EH (cell line): ENCODE measurements at regions not wholly inside any gene's neighbourhood (a gene's known extent, or its start where the extent isn't known, plus 50 kb on each side); places are given as distances from the start of the nearest gene placed in this dataset.

Source experiments
- DNase-seq: peaks from one replicate; pipeline ENCODE4 v3.0.0-alpha.2; 2015; ENCODE audit warnings: low read depth

GRCh38 chr3:70558956-70559355 is 246.5 kb upstream of the MDFIC2 start:
- no peak for DNase-seq

- DNase-seq, result no peak
Observed at GRCh38 chr3:70557976-70558375, 245.5 kb upstream of the MDFIC2 start.

DNA sequence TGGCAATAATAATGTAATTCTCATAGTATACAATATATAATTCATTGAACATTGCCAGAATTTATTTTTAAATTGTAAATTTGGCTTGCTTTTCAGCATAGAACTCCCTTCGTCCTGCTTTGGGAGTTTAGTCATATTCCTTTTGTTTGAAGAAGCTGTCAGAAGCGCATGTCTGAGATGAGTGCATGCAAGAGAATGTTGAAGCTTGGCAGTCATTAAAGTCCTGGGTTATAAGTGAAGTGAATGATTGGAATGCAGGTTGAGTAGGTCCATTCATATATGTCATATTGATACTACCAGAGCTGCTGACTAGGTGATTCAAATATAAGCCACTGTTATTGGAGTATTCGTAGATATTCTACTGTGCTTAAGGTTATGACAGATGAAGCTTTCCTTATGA is 243.6 kb upstream of the MDFIC2 start:
- DNase-seq, result peak; percentile 14

- peak; percentile 35 for DNase-seq
Observed at GRCh38 chr3:70554170-70554569, 241.7 kb upstream of the MDFIC2 start.

GRCh38 chr3:70550723-70551319 is 238.4 kb upstream of the MDFIC2 start:
- DNase-seq, result peak; percentile 66

GRCh38 chr3:70546679-70547078 is 234.2 kb upstream of the MDFIC2 start:
- DNase-seq, result no peak

GRCh38 chr3:70543493-70543892 is 231.1 kb upstream of the MDFIC2 start:
- DNase-seq, result no peak

DNA sequence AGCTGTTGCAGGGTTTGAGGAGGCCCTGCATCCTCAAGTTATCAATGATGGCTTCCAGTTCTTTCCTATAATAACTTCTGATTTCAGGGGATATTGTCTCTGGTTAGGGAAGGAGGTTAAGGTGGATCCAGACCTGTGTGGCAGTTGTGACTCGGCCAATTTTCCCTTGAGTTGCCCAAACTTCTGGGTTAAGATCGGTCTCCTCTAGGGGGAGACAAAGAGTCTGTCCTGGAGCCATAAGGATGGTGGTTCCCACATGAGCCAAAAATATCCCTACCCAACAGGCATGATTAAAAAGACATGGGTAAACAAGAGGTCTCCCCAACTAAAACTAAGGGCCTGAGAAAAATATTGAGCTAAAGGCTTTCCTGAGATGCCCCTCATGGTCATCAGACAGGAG is 227.5 kb upstream of the MDFIC2 start:
- no peak for DNase-seq

GRCh38 chr3:70532806-70533205 is 220.4 kb upstream of the MDFIC2 start:
- no peak for DNase-seq

GRCh38 chr3:70531838-70532489 is 219.5 kb upstream of the MDFIC2 start:
- DNase-seq, result no peak

DNA sequence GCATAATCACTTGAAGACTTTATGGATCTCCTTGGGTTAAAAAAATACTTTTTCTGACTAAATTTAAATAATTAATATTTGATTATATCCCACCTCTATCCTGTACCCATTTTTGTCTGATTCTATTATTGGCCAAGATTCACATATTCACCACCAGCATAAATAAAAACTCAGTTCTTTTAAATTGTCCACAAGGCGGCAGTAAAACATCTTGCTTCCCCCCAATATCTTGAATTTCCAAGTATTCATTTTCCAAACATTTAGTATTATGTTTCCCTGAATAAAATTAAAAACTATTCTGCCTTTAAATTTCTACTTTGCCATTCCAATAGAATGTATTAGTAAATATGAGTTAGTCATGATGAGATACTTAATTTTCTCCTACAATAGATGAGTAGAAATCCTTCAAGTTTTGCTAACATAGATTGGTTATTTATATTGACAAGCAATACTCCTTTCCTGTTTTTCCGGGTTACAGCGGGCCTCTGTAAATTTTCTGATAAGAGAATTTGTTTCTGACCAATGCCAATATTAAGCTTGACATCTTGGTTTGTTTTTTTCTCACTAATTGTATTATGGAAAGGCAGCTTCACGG is 218.7 kb upstream of the MDFIC2 start:
- DNase-seq, result peak; percentile 45

DNA sequence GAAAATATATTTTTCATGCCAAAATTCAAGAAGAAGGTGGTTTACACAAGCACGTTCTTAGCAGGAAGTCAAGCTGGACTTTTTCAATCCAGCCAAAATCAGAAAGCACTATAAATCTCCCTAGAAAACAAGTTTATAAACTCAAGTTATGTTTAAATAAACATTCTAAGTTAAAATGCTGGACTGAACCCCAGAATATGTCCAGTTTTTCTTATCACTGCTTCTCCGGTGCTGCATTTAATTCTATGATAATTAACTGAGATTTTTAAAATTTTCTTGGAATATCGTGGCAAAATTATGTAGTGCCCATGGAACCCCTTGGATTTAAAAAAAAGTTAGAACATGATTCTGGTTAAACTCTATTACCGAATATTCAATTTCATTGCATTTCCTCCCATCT is 218.2 kb upstream of the MDFIC2 start:
- no peak for DNase-seq

DNA sequence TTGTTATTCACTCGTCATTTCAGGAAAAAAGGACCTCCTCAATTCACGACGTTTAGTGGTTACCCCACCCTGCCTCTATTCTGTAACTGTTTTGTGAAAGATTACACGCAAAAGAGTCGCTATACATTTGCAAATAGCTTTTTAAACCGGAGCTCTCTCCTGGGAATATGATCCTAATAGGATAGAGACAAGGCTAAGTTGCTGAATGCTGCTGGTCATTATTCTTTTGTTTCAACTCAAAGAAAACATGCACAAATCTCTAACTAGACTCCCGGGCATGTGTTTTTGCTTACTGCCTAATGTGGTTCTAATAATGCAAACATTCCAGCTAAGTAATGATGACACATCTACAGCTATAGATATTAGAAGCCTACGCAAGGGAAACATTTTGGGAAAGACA is 214.6 kb upstream of the MDFIC2 start:
- DNase-seq, result peak; percentile 33

DNA sequence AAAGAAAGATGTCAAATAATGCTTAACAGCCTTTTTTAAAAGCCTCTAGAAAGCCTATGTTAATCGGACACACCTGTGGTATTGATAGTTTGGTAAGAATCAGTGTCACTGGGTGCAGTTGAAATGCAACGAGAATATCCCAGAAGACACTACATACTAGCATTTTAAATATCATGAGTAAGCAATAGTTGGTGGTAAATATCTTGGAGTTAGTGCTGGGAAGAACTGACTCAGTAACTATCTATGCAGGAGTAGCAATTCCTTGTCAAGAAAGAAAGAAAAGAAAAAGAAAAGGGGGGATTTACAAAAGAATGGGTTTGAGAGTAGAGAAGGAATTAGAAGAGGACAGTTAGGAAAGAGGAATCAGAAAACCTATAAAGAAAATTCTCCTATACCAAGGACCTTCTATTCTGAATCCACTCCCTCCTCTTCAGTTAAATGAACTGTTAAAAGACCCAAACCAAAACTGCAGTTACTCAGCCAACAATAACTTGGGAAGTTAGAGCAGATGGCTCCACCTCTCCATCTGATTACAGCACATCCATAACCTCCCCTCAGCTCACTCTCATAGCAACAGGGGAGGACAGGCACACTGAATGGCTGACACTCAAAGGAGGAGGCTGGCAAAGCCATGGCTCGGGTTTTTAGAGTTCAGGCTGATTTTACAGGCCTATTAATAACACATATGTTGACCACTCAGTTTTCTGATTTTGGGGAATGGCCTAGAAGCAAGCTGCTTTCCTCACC is 207.6 kb upstream of the MDFIC2 start:
- DNase-seq, result peak; percentile 1

DNA sequence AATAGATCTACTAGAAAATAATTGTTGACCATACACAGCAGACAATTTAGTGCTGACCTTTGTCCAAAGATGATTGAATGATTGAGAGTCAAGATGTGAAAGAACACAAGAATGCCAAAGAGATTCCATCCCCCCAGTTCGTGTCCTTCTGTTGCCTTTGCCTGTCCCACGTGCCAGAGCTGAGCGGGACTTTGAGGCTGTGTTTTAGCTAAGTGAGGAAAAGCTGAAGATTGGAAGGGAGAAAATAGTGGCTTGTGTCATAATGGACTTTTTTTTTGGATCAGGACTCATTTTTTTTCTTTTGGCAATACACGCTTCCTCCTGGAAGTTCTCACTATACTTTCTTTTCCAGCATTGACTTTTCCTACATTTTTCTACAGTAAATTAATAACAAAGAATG is 206.6 kb upstream of the MDFIC2 start:
- no peak for DNase-seq

DNA sequence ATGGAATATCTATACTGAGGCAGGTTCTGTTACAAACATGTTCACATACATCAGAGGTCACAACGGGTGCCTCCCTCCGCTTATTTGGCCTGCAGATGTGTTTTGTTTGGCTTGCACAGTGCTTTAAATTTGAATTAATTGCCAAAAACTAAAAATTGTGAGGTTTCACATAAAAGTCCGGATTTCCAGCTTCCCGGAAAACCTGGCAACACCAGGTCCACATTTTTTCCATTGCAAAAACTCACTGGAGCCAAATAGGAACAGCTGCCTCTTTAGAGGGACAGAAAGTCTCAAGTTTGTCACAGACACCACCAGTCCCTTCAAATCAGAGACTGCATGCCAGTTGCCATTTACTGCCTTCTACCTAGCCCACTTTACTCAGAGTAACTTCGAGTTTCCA is 205.9 kb upstream of the MDFIC2 start:
- no peak for DNase-seq

- DNase-seq, result no peak
Observed at GRCh38 chr3:70517124-70517890, 204.9 kb upstream of the MDFIC2 start.

DNA sequence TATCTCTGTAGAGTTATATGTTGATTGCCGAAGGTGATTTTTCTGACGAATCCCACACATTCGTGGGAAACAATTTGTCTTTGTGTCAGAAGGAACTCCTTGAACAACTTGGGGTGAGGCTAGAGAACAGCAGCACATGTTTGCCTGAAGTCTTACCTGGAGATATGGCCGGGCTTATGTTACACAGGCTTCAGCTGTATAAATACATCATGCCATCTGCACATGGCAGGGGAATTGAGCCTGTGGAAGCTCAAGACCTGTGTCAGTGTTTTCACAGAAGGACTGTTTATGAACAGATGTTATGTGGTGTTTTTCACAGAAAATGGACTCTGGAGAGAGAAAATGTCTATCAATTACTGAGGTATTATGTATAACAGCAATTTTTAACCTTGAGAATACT is 203.6 kb upstream of the MDFIC2 start:
- no peak for DNase-seq

DNA sequence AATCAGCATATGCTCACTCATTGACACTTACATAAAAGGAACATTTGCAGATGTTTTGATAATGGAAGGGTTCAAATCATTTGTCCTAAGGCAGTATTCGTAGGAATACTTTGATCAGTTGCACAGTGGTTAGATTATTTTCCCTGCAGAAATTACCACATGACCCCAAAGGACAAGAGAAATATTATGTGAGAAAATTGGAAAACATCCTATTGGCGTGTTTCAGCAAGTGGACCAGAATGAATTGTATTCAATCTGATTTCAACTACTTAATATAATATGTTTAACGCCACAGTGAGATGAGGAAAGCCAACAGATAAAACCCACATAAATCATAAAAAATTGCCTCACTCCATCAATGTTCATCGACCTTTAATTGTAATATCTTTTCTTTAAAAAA is 195.0 kb upstream of the MDFIC2 start:
- no peak for DNase-seq

DNA sequence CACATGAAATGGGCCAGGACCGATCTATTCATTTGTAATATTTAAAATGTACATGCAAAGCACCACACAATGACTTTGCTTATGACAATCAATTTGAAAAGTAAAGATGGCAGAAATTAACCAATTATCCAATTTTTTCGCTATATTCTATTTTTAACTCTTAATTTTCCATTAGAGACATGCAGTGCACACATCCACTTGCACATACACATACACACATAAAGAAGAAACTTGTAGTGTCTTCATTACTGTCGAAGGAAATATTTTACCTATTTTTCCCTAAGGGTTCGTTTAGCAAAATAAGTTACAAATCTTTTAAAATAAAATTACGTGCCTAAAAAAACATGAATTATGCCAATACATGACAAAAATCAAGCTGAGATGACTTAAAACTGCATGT is 194.3 kb upstream of the MDFIC2 start:
- DNase-seq, result no peak

GRCh38 chr3:70501561-70501960 is 189.1 kb upstream of the MDFIC2 start:
- no peak for DNase-seq

DNA sequence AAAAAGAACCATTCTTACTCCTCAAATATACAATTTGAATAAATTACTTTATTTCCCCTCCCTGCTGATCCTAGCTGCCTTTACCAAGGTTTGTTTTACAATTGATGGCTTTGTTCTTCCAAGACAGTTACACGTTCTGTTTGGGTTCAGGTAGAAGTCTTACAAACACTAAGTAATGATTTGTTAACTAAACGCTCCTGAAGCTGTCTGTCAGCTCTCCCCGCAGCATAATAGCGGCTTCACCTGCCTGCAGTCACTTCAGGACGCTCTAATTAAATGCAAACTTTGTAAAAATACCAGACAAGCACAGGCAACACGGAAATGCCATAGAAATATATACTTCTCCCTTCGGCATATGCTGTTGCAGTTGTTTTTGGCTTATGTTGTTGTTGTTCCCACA is 176.4 kb upstream of the MDFIC2 start:
- no peak for DNase-seq
